Ascending aorta (tissue), 2 donors: ENCODE measurements at regions not wholly inside any gene's neighbourhood (a gene's known extent, or its start where the extent isn't known, plus 50 kb on each side); places are given as distances from the start of the nearest gene placed in this dataset.

Experiments
- DNase-seq, 2 donors: peaks; one replicate each; pipeline ENCODE4 v3.0.0-alpha.2; 2019; ENCODE audit warnings: low spot score in 2 of 2
- H3K27ac ChIP-seq, 2 donors: fragments of 200-600 bp; sonication (generic); one replicate each; pipeline ENCODE4 v1.5.1; 2016 to 2017; ENCODE audit warnings: mild to moderate bottlenecking in 1 of 2
- H3K27me3 ChIP-seq: fragments of 200-600 bp; sonication (generic); one replicate; pipeline ENCODE4 v1.5.1; 2017
- H3K36me3 ChIP-seq, 2 donors: fragments of 200-600 bp; sonication (generic); one replicate each; pipeline ENCODE4 v1.5.1; 2016
- H3K4me1 ChIP-seq, 2 donors: fragments of 200-600 bp; sonication (generic); one replicate each; pipeline ENCODE4 v1.5.1; 2016 to 2017; ENCODE audit warnings: mild to moderate bottlenecking in 1 of 2
- H3K4me3 ChIP-seq, 2 donors: fragments of 200-600 bp; sonication (generic); one replicate each; pipeline ENCODE4 v1.5.1; 2016 to 2017; ENCODE audit warnings: mild to moderate bottlenecking in 1 of 2
- H3K9me3 ChIP-seq, 2 donors: fragments of 200-600 bp; sonication (generic); one replicate each; pipeline ENCODE4 v1.5.1; 2016
- CTCF ChIP-seq, 3 experiments: fragments of 200-600 bp in 2 of 3; fragments of 450-650 bp in 1 of 3; sonication (generic) in 2 of 3; IDR thresholded peaks; one replicate each; pipeline ENCODE4 v1.5.1; 2016 to 2019; ENCODE audit warnings: antibody characterized with exemption in 3 of 3, mild to moderate bottlenecking in 1 of 3, moderate library complexity in 1 of 3
- intact Hi-C: fragments of 100-400 bp; cut with DNase I; formaldehyde crosslinking; loops from one replicate; pipeline ENCODE4 v1.15.1; 2023

GRCh38 chrX:15985937-15986336, 131.3 kb upstream of the AP1S2 start:
- intact Hi-C loops = no loop called here
- Histone ChIP-seq H3K27ac (no peak overlapping the region), H3K36me3 (no peaks in the 10 kb centered on the region), H3K4me3 (no peak overlapping the region), H3K27me3 (no peaks in the 10 kb centered on the region), H3K9me3 (no peaks in the 10 kb centered on the region), H3K4me1 (no peaks in the 10 kb centered on the region)
- DNase-seq = no peak
- no peak for TF ChIP-seq CTCF (IDR thresholded peaks at IDR 0.05)

- H3K27ac ChIP-seq = no peak overlapping the region
- no peaks in the 10 kb centered on the region for H3K9me3 ChIP-seq
- H3K4me3 ChIP-seq = no peak overlapping the region
- no peak for TF ChIP-seq CTCF (IDR thresholded peaks at IDR 0.05)
- no peaks in the 10 kb centered on the region for H3K4me1 ChIP-seq
- DNase-seq = no peak
- no peaks in the 10 kb centered on the region for H3K27me3 ChIP-seq
- intact Hi-C loops = no loop called here
- no peaks in the 10 kb centered on the region for H3K36me3 ChIP-seq
Observed at GRCh38 chrX:15983034-15983433, 128.4 kb upstream of the AP1S2 start.

GRCh38 chrX:15977644-15978043, 123.0 kb upstream of the AP1S2 start:
- Histone ChIP-seq H3K27me3 (no peaks in the 10 kb centered on the region), H3K4me1 (no peaks in the 10 kb centered on the region), H3K27ac (no peak overlapping the region), H3K36me3 (no peaks in the 10 kb centered on the region), H3K9me3 (no peaks in the 10 kb centered on the region), H3K4me3 (no peak overlapping the region)
- DNase-seq = no peak
- no peak for TF ChIP-seq CTCF (IDR thresholded peaks at IDR 0.05)
- intact Hi-C loops = no loop called here

- TF ChIP-seq CTCF (IDR thresholded peaks at IDR 0.05) = no peak
- H3K9me3 ChIP-seq = no peaks in the 10 kb centered on the region
- no peaks in the 10 kb centered on the region for H3K27me3 ChIP-seq
- intact Hi-C loops = no loop called here
- no peak overlapping the region for H3K27ac ChIP-seq
- no peak overlapping the region for H3K4me3 ChIP-seq
- no peak for DNase-seq
- no peaks in the 10 kb centered on the region for H3K36me3 ChIP-seq
- H3K4me1 ChIP-seq = no peaks in the 10 kb centered on the region
Observed at GRCh38 chrX:15976396-15976795, 121.8 kb upstream of the AP1S2 start.

GRCh38 chrX:15973946-15974345, 119.3 kb upstream of the AP1S2 start:
- Histone ChIP-seq H3K4me1 (no peaks in the 10 kb centered on the region), H3K4me3 (no peak overlapping the region), H3K36me3 (no peaks in the 10 kb centered on the region), H3K27me3 (no peaks in the 10 kb centered on the region), H3K27ac (no peak overlapping the region), H3K9me3 (no peaks in the 10 kb centered on the region)
- DNase-seq = no peak
- intact Hi-C loops = no loop called here
- TF ChIP-seq CTCF (IDR thresholded peaks at IDR 0.05) = no peak

GRCh38 chrX:15973299-15973698, 118.7 kb upstream of the AP1S2 start:
- TF ChIP-seq CTCF (IDR thresholded peaks at IDR 0.05) = peak in 1 of 3 experiments; percentile 26
- intact Hi-C loops = no loop called here

More at GRCh38 chrX:15973299-15973698, 118.7 kb upstream of the AP1S2 start:
- no peaks in the 10 kb centered on the region for H3K9me3 ChIP-seq
- no peak for DNase-seq
- no peaks in the 10 kb centered on the region for H3K36me3 ChIP-seq
- no peak overlapping the region for H3K27ac ChIP-seq
- no peaks in the 10 kb centered on the region for H3K27me3 ChIP-seq
- H3K4me1 ChIP-seq = no peaks in the 10 kb centered on the region
- no peak overlapping the region for H3K4me3 ChIP-seq
